A549 (cell line): ENCODE measurements at regions not wholly inside any gene's neighbourhood (a gene's known extent, or its start where the extent isn't known, plus 50 kb on each side); places are given as distances from the start of the nearest gene placed in this dataset.

ENCODE experiments used
- CTCF ChIP-seq: fragments of >200 bp; sonication (Bioruptor Twin); formaldehyde crosslinking; IDR thresholded peaks from 3 replicates; pipeline ENCODE4 v1.5.1; 2016
- JUN ChIP-seq, 2 experiments: fragments of >200 bp; sonication (Bioruptor Twin); formaldehyde crosslinking; IDR thresholded peaks; 2 replicates in 1 of 2; 3 replicates in 1 of 2; pipeline ENCODE4 v1.6.1; 2016 to 2017
- NFE2L2 ChIP-seq: fragments of 150-350 bp; conservative IDR thresholded peaks from 2 replicates; pipeline ENCODE4 v1.6.1; 2014; ENCODE audit warnings: low read length
- POLR2A ChIP-seq: IDR thresholded peaks from 2 replicates; pipeline ENCODE4 v1.6.1; 2012; ENCODE audit warnings: mild to moderate bottlenecking, low read length

- TF ChIP-seq POLR2A (no peak), NFE2L2 (no peak), JUN (IDR thresholded peaks at IDR 0.05) (no peak), CTCF (no peak)
Observed at GRCh38 chr11:105315287-105315686, 175.7 kb upstream of the CARD18 start.
